SK-N-SH (cell line): ENCODE measurements at regions not wholly inside any gene's neighbourhood (a gene's known extent, or its start where the extent isn't known, plus 50 kb on each side); places are given as distances from the start of the nearest gene placed in this dataset.
A peak's percentile ranks its signal among the peaks of the same experiment; 100 is the strongest.

Source experiments
- CTCF ChIA-PET: fragments of 300-600, 350-600 bp; formaldehyde crosslinking; extraction: SDS; loops from one replicate; lab custom pipeline; 2021; lab: Yijun Ruan, JAX
- POLR2A ChIA-PET: fragments of 350-600 bp; sonication (Branson Sonifier 250); formaldehyde crosslinking; extraction: SDS; loops from one replicate; lab custom pipeline; 2020; ENCODE audit warnings: antibody characterized with exemption, inconsistent platforms; lab: Yijun Ruan, JAX
- DNase-seq: peaks from one replicate; pipeline ENCODE4 v3.0.0; 2012
- H2AFZ ChIP-seq: fragments of 200-600 bp; sonication (generic); 2 replicates; pipeline ENCODE4 v1.8.1; 2016; ENCODE audit warnings: antibody characterized with exemption, mild to moderate bottlenecking, low read depth
- H3F3A ChIP-seq: fragments of 200-600 bp; sonication (generic); replicated peaks from 2 replicates; pipeline ENCODE3; 2016; ENCODE audit warnings: antibody characterized with exemption, mild to moderate bottlenecking; ENCODE audit not compliant: insufficient read depth
- H3K27ac ChIP-seq, 2 experiments: fragments of 200-500 bp in 1 of 2; fragments of 200-600 bp in 1 of 2; sonication (Bioruptor generic) in 1 of 2; sonication (generic), shearing (Covaris generic) in 1 of 2; 2 replicates each; pipeline versions ENCODE4 v1.5.1 to v1.6.1; 2014 to 2016; ENCODE audit warnings: low read depth in 2 of 2, inconsistent platforms in 1 of 2, low read length in 1 of 2, mild to moderate bottlenecking in 1 of 2, mixed read lengths in 1 of 2
- H3K27me3 ChIP-seq: fragments of 200-600 bp; sonication (generic), shearing (Covaris generic); 2 replicates; pipeline ENCODE4 v1.6.1; 2016; ENCODE audit warnings: mixed run types; ENCODE audit not compliant: insufficient read depth
- H3K36me3 ChIP-seq, 2 experiments: fragments of 200-500 bp in 1 of 2; fragments of 200-600 bp in 1 of 2; sonication (Bioruptor generic) in 1 of 2; sonication (generic) in 1 of 2; replicated peaks in 1 of 2; 2 replicates each; pipeline versions ENCODE3 to v1.5.1; 2014 to 2016; ENCODE audit warnings: low read length in 1 of 2, mild to moderate bottlenecking in 1 of 2; ENCODE audit not compliant: insufficient read depth in 2 of 2, control insufficient read depth in 1 of 2
- H3K4me1 ChIP-seq, 2 experiments: fragments of 200-500 bp in 1 of 2; fragments of 200-600 bp in 1 of 2; sonication (Bioruptor generic) in 1 of 2; sonication (generic), shearing (Covaris generic) in 1 of 2; 2 replicates each; pipeline versions ENCODE4 v1.5.1 to v1.6.1; 2014 to 2016; ENCODE audit warnings: low read depth in 1 of 2, low read length in 1 of 2, mixed run types in 1 of 2; ENCODE audit not compliant: insufficient read depth in 2 of 2, control insufficient read depth in 1 of 2
- H3K4me2 ChIP-seq: fragments of 200-600 bp; sonication (generic), shearing (Covaris generic); 2 replicates; pipeline ENCODE4 v1.6.1; 2017; ENCODE audit warnings: mixed run types
- H3K4me3 ChIP-seq, 2 experiments: fragments of 200-500 bp in 1 of 2; fragments of 200-600 bp in 1 of 2; sonication (Bioruptor generic) in 1 of 2; sonication (generic), shearing (Covaris generic) in 1 of 2; 2 replicates each; pipeline versions ENCODE4 v1.5.1 to v1.8.1; 2014 to 2016; ENCODE audit warnings: low read depth in 2 of 2, inconsistent platforms in 1 of 2, low read length in 1 of 2, mild to moderate bottlenecking in 1 of 2, mixed read lengths in 1 of 2, moderate library complexity in 1 of 2
- H3K79me2 ChIP-seq: fragments of 200-600 bp; sonication (generic); 2 replicates; pipeline ENCODE4 v1.8.1; 2017; ENCODE audit warnings: mild to moderate bottlenecking; ENCODE audit not compliant: insufficient read depth
- H3K9ac ChIP-seq: fragments of 200-600 bp; sonication (generic); 2 replicates; pipeline ENCODE4 v1.6.1; 2017; ENCODE audit warnings: mixed run types
- H3K9me2 ChIP-seq: fragments of 200-600 bp; sonication (generic); 2 replicates; pipeline ENCODE4 v1.6.1; 2017; ENCODE audit warnings: mixed run types
- H3K9me3 ChIP-seq: fragments of 200-600 bp; sonication (generic); 2 replicates; pipeline ENCODE4 v1.6.1; 2017; ENCODE audit warnings: mixed run types, mild to moderate bottlenecking, moderate library complexity
- H4K20me1 ChIP-seq: fragments of 200-600 bp; sonication (generic); 2 replicates; pipeline ENCODE4 v1.6.1; 2017; ENCODE audit warnings: mild to moderate bottlenecking, mixed run types; ENCODE audit not compliant: insufficient read depth
- CTCF ChIP-seq: fragments of 200-600 bp; sonication (generic); IDR thresholded peaks from 2 replicates; pipeline ENCODE4 v1.6.1; 2017; ENCODE audit warnings: antibody characterized with exemption, mild to moderate bottlenecking, moderate library complexity
- EZH2phosphoT487 ChIP-seq: fragments of 200-600 bp; sonication (generic); IDR thresholded peaks from 2 replicates; pipeline ENCODE4 v1.6.1; 2017; ENCODE audit warnings: low read depth, mixed run types, mild to moderate bottlenecking, antibody characterized with exemption, moderate library complexity, borderline replicate concordance
- FOXM1 ChIP-seq: IDR thresholded peaks from 2 replicates; pipeline ENCODE4 v1.4.0; 2012; ENCODE audit warnings: low read depth, mild to moderate bottlenecking
- GABPA ChIP-seq: IDR thresholded peaks from 2 replicates; pipeline ENCODE4 v1.4.0; 2012; ENCODE audit warnings: low read depth, mild to moderate bottlenecking
- JUND ChIP-seq: IDR thresholded peaks from 2 replicates; pipeline ENCODE4 v1.4.0; 2012
- MEF2A ChIP-seq: IDR thresholded peaks from 2 replicates; pipeline ENCODE4 v1.4.0; 2012; ENCODE audit warnings: low read depth, borderline replicate concordance
- MXI1 ChIP-seq: IDR thresholded peaks from 2 replicates; pipeline ENCODE4 v1.6.1; 2012; ENCODE audit warnings: mild to moderate bottlenecking, low read depth, low read length, improper control_type of control experiment
- PBX3 ChIP-seq: IDR thresholded peaks from 2 replicates; pipeline ENCODE4; 2012
- POLR2AphosphoS5 ChIP-seq: IDR thresholded peaks from 2 replicates; pipeline ENCODE4 v1.6.1; 2012; ENCODE audit warnings: low read depth, low read length
- RCOR1 ChIP-seq: fragments of 150-350 bp; IDR thresholded peaks from 2 replicates; pipeline ENCODE4 v1.6.1; 2017; ENCODE audit warnings: antibody characterized with exemption, low read length
- TAF1 ChIP-seq: IDR thresholded peaks from 2 replicates; pipeline ENCODE4 v1.6.1; 2012; ENCODE audit warnings: low read depth, mild to moderate bottlenecking, low read length, moderate library complexity, borderline replicate concordance
- TCF12 ChIP-seq: IDR thresholded peaks from 2 replicates; pipeline ENCODE4 v1.4.0; 2012
- TEAD4 ChIP-seq: IDR thresholded peaks from 2 replicates; pipeline ENCODE4 v1.4.0; 2012; ENCODE audit warnings: mild to moderate bottlenecking, borderline replicate concordance; ENCODE audit not compliant: insufficient read depth
- USF2 ChIP-seq: fragments of 150-350 bp; IDR thresholded peaks from 2 replicates; pipeline ENCODE4 v1.6.1; 2017; ENCODE audit warnings: antibody characterized with exemption, low read length, low read depth, borderline replicate concordance
- YY1 ChIP-seq: IDR thresholded peaks from 2 replicates; pipeline ENCODE4 v1.4.0; 2012; ENCODE audit warnings: low read depth, mild to moderate bottlenecking
- ZBTB33 ChIP-seq: IDR thresholded peaks from 2 replicates; pipeline ENCODE4 v1.4.0; 2012; ENCODE audit warnings: low read depth, borderline replicate concordance
- WGBS: methylation state at CpG from one replicate; pipeline ENCODE4 v1.1.6; 2017; ENCODE audit warnings: low lambda C conversion rate; 5-methylcytosine and 5-hydroxymethylcytosine counted together

- TF ChIP-seq MXI1 = no peak
- TF ChIP-seq GABPA = no peak
- peak; percentile 35; the same call in 1 of the 2 replicates for TF ChIP-seq TAF1
- TF ChIP-seq TCF12 = peak; percentile 99
- TF ChIP-seq EZH2phosphoT487 = no peak
- no peak for TF ChIP-seq CTCF
- TF ChIP-seq TEAD4 = peak; percentile 94
- peak; percentile 97 for TF ChIP-seq FOXM1
- TF ChIP-seq JUND = peak; percentile 97
- TF ChIP-seq PBX3 = peak; percentile 97
- TF ChIP-seq, all 33 proteins: peak for 22
These were observed 175.8 kb upstream of the GAS1 start (continued) for GRCh38 chr9:87122947-87123685.

GRCh38 chr9:87123830-87124229, 176.5 kb upstream of the GAS1 start:
- POLR2A ChIA-PET = interaction anchor here (0.6 kb wide), 1 partner anchor 337 kb away, joined by 3 read pairs; no protein-coding TSS in a partner anchor
- H3K36me3 ChIP-seq = no peaks in the 10 kb centered on the region
- TF ChIP-seq TEAD4 = no peak
- no peak for TF ChIP-seq GABPA
- TF ChIP-seq POLR2AphosphoS5 = no peak
- no peak for TF ChIP-seq YY1
- TF ChIP-seq RCOR1 = no peak
- no peak for TF ChIP-seq MEF2A
- no peak for TF ChIP-seq ZBTB33
- no peak for TF ChIP-seq USF2
- TF ChIP-seq, all 33 proteins: peak for 0
- H3F3A ChIP-seq = peaks cover 37% of the 10 kb centered on the region
- no peaks in the 10 kb centered on the region for H3K27me3 ChIP-seq
- H3K4me3 ChIP-seq = no peak overlapping the region; a peak in 1 of 4 replicates
- H3K4me2 ChIP-seq = peak overlapping the region; percentile 76; the same call in 1 of the 2 replicates
- peaks cover 14 to 36% of the 10 kb centered on the region in 2 experiments for H3K4me1 ChIP-seq
- no peaks in the 10 kb centered on the region for H4K20me1 ChIP-seq
- H3K9me2 ChIP-seq = no peaks in the 10 kb centered on the region
- no peaks in the 10 kb centered on the region for H3K9me3 ChIP-seq
- no peak for DNase-seq
- H2AFZ ChIP-seq = peak overlapping the region; percentile 4; the same call in 1 of the 2 replicates
- CTCF ChIA-PET = interaction anchor here (1.0 kb wide), 1 partner anchor 176 kb away, joined by 3 read pairs; no protein-coding TSS in a partner anchor
- no peaks in the 10 kb centered on the region for H3K79me2 ChIP-seq
- H3K9ac ChIP-seq = peak overlapping the region; percentile 27; the same call in 1 of the 2 replicates
- 80% methylated on average over 3 of the region's 3 CpGs for WGBS
- H3K27ac ChIP-seq = peak overlapping the region; percentile 83 to 91
